ENCODE measurements at regions not wholly inside any gene's neighbourhood (a gene's known extent, or its start where the extent isn't known, plus 50 kb on each side); places are given as distances from the start of the nearest gene placed in this dataset.

DNA sequence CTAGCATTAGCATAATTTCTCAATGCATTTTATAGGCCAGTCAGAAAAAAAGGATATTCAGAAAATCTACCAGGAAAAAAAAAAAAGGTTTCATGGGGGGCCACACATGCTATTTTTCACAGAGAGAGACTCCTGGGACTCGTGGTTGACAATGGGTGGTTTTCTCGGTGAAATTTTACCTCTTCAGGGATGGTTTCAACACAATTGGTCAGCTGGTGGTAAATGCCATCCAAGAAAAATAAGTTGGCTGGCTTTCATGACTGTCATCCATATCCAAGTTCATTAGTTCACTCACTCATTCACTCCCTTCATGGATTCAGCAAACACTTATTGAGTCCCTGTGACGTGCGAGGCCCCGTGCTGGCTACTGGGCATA is 217.3 kb downstream of the SHQ1 start:
- H3K4me1 ChIP-seq (ENCODE audit: control insufficient read depth in 5 of 5, insufficient read depth in 5 of 5, low read length in 5 of 5), result peaks cover 0 to 4% (median 3%) of the 10 kb centered on the region in 5 donors
- no peak overlapping the region for H3K27ac ChIP-seq (ENCODE audit: low read depth in 1 of 2, low read length in 1 of 2)
- H3K36me3 ChIP-seq (ENCODE audit: control insufficient read depth in 4 of 4, insufficient read depth in 4 of 4, low read length in 4 of 4), result no peaks in the 10 kb centered on the region
- TF ChIP-seq, protein P1, sequence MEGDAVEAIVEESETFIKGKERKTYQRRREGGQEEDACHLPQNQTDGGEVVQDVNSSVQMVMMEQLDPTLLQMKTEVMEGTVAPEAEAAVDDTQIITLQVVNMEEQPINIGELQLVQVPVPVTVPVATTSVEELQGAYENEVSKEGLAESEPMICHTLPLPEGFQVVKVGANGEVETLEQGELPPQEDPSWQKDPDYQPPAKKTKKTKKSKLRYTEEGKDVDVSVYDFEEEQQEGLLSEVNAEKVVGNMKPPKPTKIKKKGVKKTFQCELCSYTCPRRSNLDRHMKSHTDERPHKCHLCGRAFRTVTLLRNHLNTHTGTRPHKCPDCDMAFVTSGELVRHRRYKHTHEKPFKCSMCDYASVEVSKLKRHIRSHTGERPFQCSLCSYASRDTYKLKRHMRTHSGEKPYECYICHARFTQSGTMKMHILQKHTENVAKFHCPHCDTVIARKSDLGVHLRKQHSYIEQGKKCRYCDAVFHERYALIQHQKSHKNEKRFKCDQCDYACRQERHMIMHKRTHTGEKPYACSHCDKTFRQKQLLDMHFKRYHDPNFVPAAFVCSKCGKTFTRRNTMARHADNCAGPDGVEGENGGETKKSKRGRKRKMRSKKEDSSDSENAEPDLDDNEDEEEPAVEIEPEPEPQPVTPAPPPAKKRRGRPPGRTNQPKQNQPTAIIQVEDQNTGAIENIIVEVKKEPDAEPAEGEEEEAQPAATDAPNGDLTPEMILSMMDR (IDR thresholded peaks at IDR 0.05; ENCODE audit: control extremely low read depth, extremely low read depth), result no peak
- no peak for ATAC-seq (ENCODE audit: insufficient read depth, low FRiP score)
- H3K27me3 ChIP-seq (ENCODE audit: control insufficient read depth in 3 of 3, insufficient read depth in 3 of 3, low read length in 2 of 3), result no peaks in the 10 kb centered on the region
- DNase-seq, result no peak
- no peaks in the 10 kb centered on the region for H3K9me3 ChIP-seq (ENCODE audit: control insufficient read depth in 4 of 4, insufficient read depth in 3 of 4, low read length in 3 of 4)
- H3K9ac ChIP-seq (ENCODE audit: insufficient read depth in 1 of 2, low read length in 2 of 2), result no peak overlapping the region
- 83 to 91% methylated on average over 5 of the region's 5 CpGs for WGBS, 2 donors
- H3K4me3 ChIP-seq, result no peak overlapping the region

DNA sequence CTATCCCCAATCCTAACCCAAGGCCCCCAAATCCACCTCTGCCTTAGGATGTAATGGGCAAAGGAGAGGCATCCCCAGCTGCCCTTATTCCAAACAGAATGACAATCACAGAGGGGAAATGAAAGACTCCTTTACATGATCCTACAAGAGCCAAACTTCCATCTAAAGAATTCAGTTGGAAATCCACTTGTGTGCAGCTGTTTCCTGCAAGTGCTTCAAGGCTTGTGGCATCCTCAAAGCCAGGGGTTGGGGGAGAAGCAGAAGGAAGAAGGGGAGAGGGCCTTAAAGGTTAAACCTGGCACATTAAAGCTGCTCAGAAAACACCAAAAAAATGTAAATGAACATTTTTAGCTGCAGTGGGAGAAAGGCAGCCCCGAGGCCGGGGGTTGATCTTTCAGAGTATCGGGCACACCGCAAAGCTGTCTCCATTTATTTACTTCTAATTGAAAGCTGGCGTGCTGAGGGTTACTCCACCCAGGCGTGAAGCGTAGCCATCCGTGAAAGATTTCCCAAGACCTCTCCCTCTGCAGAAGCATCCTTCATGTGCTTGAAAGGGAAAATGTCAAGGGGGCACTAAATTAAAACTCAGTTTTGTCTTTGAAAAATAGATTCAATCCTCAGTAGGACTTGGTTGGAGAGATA is 217.8 kb downstream of the SHQ1 start:
- no peaks in the 10 kb centered on the region for H3K36me3 ChIP-seq (ENCODE audit: control insufficient read depth in 4 of 4, insufficient read depth in 4 of 4, low read length in 4 of 4)
- DNase-seq (no peak), ATAC-seq (ENCODE audit: insufficient read depth, low FRiP score) (no peak)
- H3K27me3 ChIP-seq (ENCODE audit: control insufficient read depth in 3 of 3, insufficient read depth in 3 of 3, low read length in 2 of 3), result no peaks in the 10 kb centered on the region
- H3K9ac ChIP-seq (ENCODE audit: insufficient read depth in 1 of 2, low read length in 2 of 2), result no peak overlapping the region
- H3K27ac ChIP-seq (ENCODE audit: low read depth in 1 of 2, low read length in 1 of 2), result no peak overlapping the region
- no peak overlapping the region for H3K4me3 ChIP-seq
- TF ChIP-seq, protein P1 (IDR thresholded peaks at IDR 0.05; ENCODE audit: control extremely low read depth, extremely low read depth), result no peak
- peaks cover 0 to 4% (median 3%) of the 10 kb centered on the region in 5 donors for H3K4me1 ChIP-seq (ENCODE audit: control insufficient read depth in 5 of 5, insufficient read depth in 5 of 5, low read length in 5 of 5)
- no peaks in the 10 kb centered on the region for H3K9me3 ChIP-seq (ENCODE audit: control insufficient read depth in 4 of 4, insufficient read depth in 3 of 4, low read length in 3 of 4)
- 49 to 74% methylated on average over 8 of the region's 8 CpGs for WGBS, 2 donors

DNA sequence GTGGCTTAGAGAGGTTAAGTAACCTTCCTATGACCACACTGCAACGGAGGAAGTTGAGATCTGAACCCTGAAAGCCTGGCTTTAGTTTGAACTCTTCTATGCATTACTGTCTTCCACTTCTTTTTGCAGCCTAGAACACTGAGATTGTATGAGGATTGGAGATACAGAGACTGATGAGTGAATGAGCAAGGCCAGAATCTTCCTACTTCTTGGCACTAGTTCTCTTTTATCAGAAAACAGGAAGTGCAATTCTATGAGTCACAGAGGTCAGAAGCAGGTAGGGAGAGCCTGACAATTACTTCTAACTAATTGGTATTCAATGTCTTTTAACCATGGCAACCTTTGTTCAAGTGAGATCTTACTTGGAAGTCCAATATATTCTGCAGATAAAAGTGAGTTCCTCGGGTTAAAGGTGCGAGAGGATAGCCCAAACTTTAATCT is 219.0 kb downstream of the SHQ1 start:
- Histone ChIP-seq H3K4me1 (ENCODE audit: control insufficient read depth in 5 of 5, insufficient read depth in 5 of 5, low read length in 5 of 5) (peaks cover 0 to 4% (median 3%) of the 10 kb centered on the region in 5 donors), H3K9ac (ENCODE audit: insufficient read depth in 1 of 2, low read length in 2 of 2) (no peak overlapping the region), H3K27ac (ENCODE audit: low read depth in 1 of 2, low read length in 1 of 2) (no peak overlapping the region), H3K9me3 (ENCODE audit: control insufficient read depth in 4 of 4, insufficient read depth in 3 of 4, low read length in 3 of 4) (no peaks in the 10 kb centered on the region), H3K4me3 (no peak overlapping the region), H3K36me3 (ENCODE audit: control insufficient read depth in 4 of 4, insufficient read depth in 4 of 4, low read length in 4 of 4) (no peaks in the 10 kb centered on the region), H3K27me3 (ENCODE audit: control insufficient read depth in 3 of 3, insufficient read depth in 3 of 3, low read length in 2 of 3) (no peaks in the 10 kb centered on the region)
- TF ChIP-seq, protein P1 (IDR thresholded peaks at IDR 0.05; ENCODE audit: control extremely low read depth, extremely low read depth), result no peak
- no peak for DNase-seq
- WGBS, 2 donors, result 60 to 78% methylated on average over 3 of the region's 3 CpGs
- ATAC-seq (ENCODE audit: insufficient read depth, low FRiP score), result peak; percentile 46

DNA sequence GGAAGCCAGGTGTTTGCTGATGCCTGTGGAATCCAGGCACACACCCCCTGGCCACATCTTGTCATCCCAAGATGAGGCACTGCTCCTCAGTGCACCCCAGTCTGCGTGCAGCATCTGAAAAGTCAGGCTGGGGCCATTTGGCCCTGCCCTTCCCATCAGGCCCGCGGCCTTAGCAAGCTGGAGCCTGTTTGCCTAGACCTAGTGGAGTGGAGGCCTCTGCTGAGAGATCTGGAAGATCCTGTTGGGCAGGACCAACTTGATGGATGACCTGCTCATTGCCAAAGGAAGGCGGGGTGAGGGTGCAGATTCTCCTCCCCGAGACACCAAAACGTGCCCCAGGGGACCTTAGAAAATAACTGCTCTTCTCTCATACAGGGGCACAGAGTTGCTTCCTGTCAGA is 220.2 kb downstream of the SHQ1 start:
- no peaks in the 10 kb centered on the region for H3K9me3 ChIP-seq (ENCODE audit: control insufficient read depth in 4 of 4, insufficient read depth in 3 of 4, low read length in 3 of 4)
- no peak for ATAC-seq (ENCODE audit: insufficient read depth, low FRiP score)
- H3K27ac ChIP-seq (ENCODE audit: low read depth in 1 of 2, low read length in 1 of 2), result no peak overlapping the region
- no peak overlapping the region for H3K9ac ChIP-seq (ENCODE audit: insufficient read depth in 1 of 2, low read length in 2 of 2)
- peaks cover 0 to 4% (median 3%) of the 10 kb centered on the region in 5 donors for H3K4me1 ChIP-seq (ENCODE audit: control insufficient read depth in 5 of 5, insufficient read depth in 5 of 5, low read length in 5 of 5)
- no peaks in the 10 kb centered on the region for H3K36me3 ChIP-seq (ENCODE audit: control insufficient read depth in 4 of 4, insufficient read depth in 4 of 4, low read length in 4 of 4)
- TF ChIP-seq, protein P1 (IDR thresholded peaks at IDR 0.05; ENCODE audit: control extremely low read depth, extremely low read depth), result no peak
- 72 to 80% methylated on average over 6 of the region's 6 CpGs for WGBS, 2 donors
- no peaks in the 10 kb centered on the region for H3K27me3 ChIP-seq (ENCODE audit: control insufficient read depth in 3 of 3, insufficient read depth in 3 of 3, low read length in 2 of 3)
- DNase-seq, result peak; percentile 61 to 75 (median 69)
- H3K4me3 ChIP-seq, result no peak overlapping the region
